Lower leg skin (tissue), 4 donors: ENCODE measurements at regions not wholly inside any gene's neighbourhood (a gene's known extent, or its start where the extent isn't known, plus 50 kb on each side); places are given as distances from the start of the nearest gene placed in this dataset.
"Not testable (repeated sequence)": the region's sequence is repeated elsewhere in the genome, so short reads cannot be mapped to it uniquely, and the experiment has no call there.

Experiments used
- DNase-seq, 2 donors: peaks; one replicate each; pipeline ENCODE4 v3.0.0-alpha.2; 2019; ENCODE audit warnings: low spot score in 2 of 2
- H3K4me3 ChIP-seq: fragments of 200-600 bp; sonication (generic); 2 replicates; pipeline ENCODE4 v1.5.1; 2017; ENCODE audit warnings: mild to moderate bottlenecking, low read depth; ENCODE audit not compliant: poor library complexity, severe bottlenecking
- CTCF ChIP-seq, 3 donors: fragments of 450-650 bp; IDR thresholded peaks; one replicate each; pipeline ENCODE4 v1.5.1; 2016; ENCODE audit warnings: antibody characterized with exemption in 3 of 3, mild to moderate bottlenecking in 3 of 3, moderate library complexity in 2 of 3
- POLR2A ChIP-seq, 2 donors: fragments of 450-650 bp; IDR thresholded peaks; one replicate each; pipeline ENCODE4 v1.6.1; 2016 to 2017; ENCODE audit warnings: antibody characterized with exemption in 2 of 2, mild to moderate bottlenecking in 1 of 2, moderate library complexity in 1 of 2
- WGBS, 2 donors: methylation state at CpG; one replicate each; pipeline ENCODE4 v1.1.5; 2018; 5-methylcytosine and 5-hydroxymethylcytosine counted together
- intact Hi-C: fragments of 100-400 bp; cut with DNase I; formaldehyde crosslinking; loops from one replicate; pipeline ENCODE4 v1.15.0; 2023; ENCODE audit warnings: low total_unique reads

GRCh38 chr6:12355354-12355753, 65.2 kb downstream of the EDN1 start:
- WGBS, 2 donors: 60 to 69% methylated on average over 3 of the region's 3 CpGs
- no peak overlapping the region for H3K4me3 ChIP-seq
- intact Hi-C loops: no loop called here
- no peak for DNase-seq
- TF ChIP-seq POLR2A (IDR thresholded peaks at IDR 0.05) (no peak), CTCF (IDR thresholded peaks at IDR 0.05) (no peak)

- no peak overlapping the region for H3K4me3 ChIP-seq
- no peak for DNase-seq
- 68 to 69% methylated on average over 3 of the region's 3 CpGs for WGBS, 2 donors
- TF ChIP-seq POLR2A (IDR thresholded peaks at IDR 0.05): no peak
- no peak for TF ChIP-seq CTCF (IDR thresholded peaks at IDR 0.05)
- intact Hi-C loops: no loop called here
Measured at GRCh38 chr6:12356431-12356830, 66.3 kb downstream of the EDN1 start.

GRCh38 chr6:12356983-12357972, 67.1 kb downstream of the EDN1 start:
- intact Hi-C loops: no loop called here
- WGBS, 2 donors: 50 to 66% methylated on average over 11 of the region's 11 CpGs
- TF ChIP-seq CTCF (IDR thresholded peaks at IDR 0.05) (no peak), POLR2A (IDR thresholded peaks at IDR 0.05) (no peak)

GRCh38 chr6:12359036-12359435, 68.9 kb downstream of the EDN1 start:
- 68 to 76% methylated on average over 3 of the region's 3 CpGs for WGBS, 2 donors
- intact Hi-C loops: no loop called here

More at GRCh38 chr6:12356983-12357972, 67.1 kb downstream of the EDN1 start:
- no peak for DNase-seq
- H3K4me3 ChIP-seq: no peak overlapping the region

GRCh38 chr6:12361042-12361765, 71.0 kb downstream of the EDN1 start:
- H3K4me3 ChIP-seq: no peak overlapping the region
- intact Hi-C loops: no loop called here
- WGBS, 2 donors: 85 to 89% methylated on average over 2 of the region's 2 CpGs
- no peak for TF ChIP-seq POLR2A (IDR thresholded peaks at IDR 0.05)
- TF ChIP-seq CTCF (IDR thresholded peaks at IDR 0.05): no peak
- no peak for DNase-seq

More at GRCh38 chr6:12359036-12359435, 68.9 kb downstream of the EDN1 start:
- no peak for DNase-seq
- no peak for TF ChIP-seq POLR2A (IDR thresholded peaks at IDR 0.05)
- H3K4me3 ChIP-seq: no peak overlapping the region

GRCh38 chr6:12363277-12363650, 73.1 kb downstream of the EDN1 start:
- 92 to 94% methylated on average over 6 of the region's 6 CpGs for WGBS, 2 donors
- DNase-seq, intact Hi-C loops, H3K4me3 ChIP-seq: not testable (repeated sequence)
